ENCODE measurements at regions not wholly inside any gene's neighbourhood (a gene's known extent, or its start where the extent isn't known, plus 50 kb on each side); places are given as distances from the start of the nearest gene placed in this dataset.

DNA sequence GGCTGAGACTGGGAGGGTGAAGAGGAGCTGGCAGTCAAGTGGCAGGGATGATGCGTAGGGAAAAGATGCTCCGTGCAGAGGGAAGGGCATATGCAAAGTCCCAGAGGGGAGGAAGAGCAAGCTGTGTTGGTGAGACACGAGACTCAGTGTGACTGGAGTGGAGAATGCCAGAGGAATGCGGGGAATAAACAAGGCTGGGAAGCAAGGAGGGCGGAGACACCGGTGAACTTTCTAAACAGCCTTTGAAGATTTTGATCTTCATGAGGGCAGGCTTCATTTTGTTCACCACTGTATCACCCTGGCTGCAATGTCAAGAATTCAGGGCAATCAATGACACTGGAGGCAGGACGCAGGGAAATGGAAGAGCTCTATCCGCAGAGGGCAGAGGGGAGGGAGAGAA, 535.8 kb downstream of the FUT8 start:
- H3K4me3 ChIP-seq, result no peak overlapping the region
- no peak overlapping the region for H3K9ac ChIP-seq (ENCODE audit: control insufficient read depth, insufficient read depth, low read length)
- intact Hi-C loops (cut with micrococcal nuclease; ENCODE audit: unreplicated experiment) (no loop called here), in situ Hi-C loops (cut with MboI) (no loop called here)
- DNase-seq (ENCODE audit: low read depth, low spot score), result no peak
- H3K4me2 ChIP-seq (ENCODE audit: control insufficient read depth, insufficient read depth), result no peak overlapping the region
- POLR2A ChIA-PET, result interaction anchor here (0.7 kb wide), 1 partner anchor 1387 kb away, joined by 4 read pairs; no protein-coding TSS in a partner anchor
- no peaks in the 10 kb centered on the region for H3K36me3 ChIP-seq (ENCODE audit: control insufficient read depth in 2 of 2, insufficient read depth in 2 of 2, low read length in 1 of 2)
- H3K27ac ChIP-seq (ENCODE audit: control insufficient read depth, insufficient read depth), result no peak overlapping the region
- RAD21 ChIA-PET (ENCODE audit: unreplicated experiment), result no interaction called here
- H3K4me1 ChIP-seq (ENCODE audit: control insufficient read depth, insufficient read depth, low read length), result peaks cover 3% of the 10 kb centered on the region; the same call in 1 of the 2 replicates
- peaks cover 0 to 2% of the 10 kb centered on the region in 2 experiments; a peak in 3 of 4 replicates for H3K27me3 ChIP-seq (replicated peaks in 1 of 2; ENCODE audit: control insufficient read depth in 2 of 2, insufficient read depth in 2 of 2, low read length in 1 of 2)
- H3K9me3 ChIP-seq (replicated peaks; ENCODE audit: control insufficient read depth, insufficient read depth, low read length), result no peaks in the 10 kb centered on the region
- H3K79me2 ChIP-seq (ENCODE audit: control insufficient read depth, insufficient read depth, low read length), result no peaks in the 10 kb centered on the region
- no peak for FAIRE-seq
- no peak for ATAC-seq
- H2AFZ ChIP-seq (ENCODE audit: control insufficient read depth, low read depth, low read length), result no peak overlapping the region
- SMC1A ChIA-PET (ENCODE audit: uncharacterized antibody, unreplicated experiment), result interaction anchor here (0.9 kb wide), 1 partner anchor 26 kb away, joined by 3 read pairs; no protein-coding TSS in a partner anchor
- WGBS (ENCODE audit: insufficient coverage, insufficient replicate concordance, low lambda C conversion rate, missing lambda C conversion rate), result 55% methylated on average over 8 of the region's 8 CpGs
- CTCF ChIA-PET, result interaction anchor here (5.7 kb wide), 1 partner anchor 11 kb away, joined by 32 read pairs; no protein-coding TSS in a partner anchor
- no TSS peak for BruUV-seq (replicated peaks)
- H4K20me1 ChIP-seq (ENCODE audit: control insufficient read depth, insufficient read depth), result no peaks in the 10 kb centered on the region
- TF ChIP-seq RCOR1 (conservative IDR thresholded peaks at IDR 0.05; ENCODE audit: low read depth, low read length) (no peak), ATF7 (IDR thresholded peaks at IDR 0.05; ENCODE audit: low read depth) (no peak), EP300 (IDR thresholded peaks at IDR 0.05; ENCODE audit: borderline replicate concordance in 1 of 2, control insufficient read depth in 1 of 2, low read depth in 2 of 2, low read length in 2 of 2) (no peak), NRF1 (conservative IDR thresholded peaks at IDR 0.05; ENCODE audit: low read depth, low read length) (no peak), ASH2L (IDR thresholded peaks at IDR 0.05; ENCODE audit: borderline replicate concordance, low read depth) (no peak), SUZ12 (IDR thresholded peaks at IDR 0.05; ENCODE audit: unreplicated experiment) (no peak), JUND (IDR thresholded peaks at IDR 0.05; ENCODE audit: low read depth, low read length) (no peak), EZH2 (IDR thresholded peaks at IDR 0.05; ENCODE audit: borderline replicate concordance, control insufficient read depth, low read depth, low read length) (no peak), GABPA (IDR thresholded peaks at IDR 0.05; ENCODE audit: low read depth) (no peak), FOXK2 (IDR thresholded peaks at IDR 0.05) (no peak), ZNF217 (IDR thresholded peaks at IDR 0.05) (no peak), HDAC6 (IDR thresholded peaks at IDR 0.05; ENCODE audit: unreplicated experiment) (no peak), EGR1 (IDR thresholded peaks at IDR 0.05; ENCODE audit: borderline replicate concordance in 1 of 2, low read depth in 2 of 2, low read length in 2 of 2) (no peak), SMAD5 (IDR thresholded peaks at IDR 0.05; ENCODE audit: low read depth) (no peak), EED (IDR thresholded peaks at IDR 0.05; ENCODE audit: low read depth) (no peak)
- TF ChIP-seq, protein P1, sequence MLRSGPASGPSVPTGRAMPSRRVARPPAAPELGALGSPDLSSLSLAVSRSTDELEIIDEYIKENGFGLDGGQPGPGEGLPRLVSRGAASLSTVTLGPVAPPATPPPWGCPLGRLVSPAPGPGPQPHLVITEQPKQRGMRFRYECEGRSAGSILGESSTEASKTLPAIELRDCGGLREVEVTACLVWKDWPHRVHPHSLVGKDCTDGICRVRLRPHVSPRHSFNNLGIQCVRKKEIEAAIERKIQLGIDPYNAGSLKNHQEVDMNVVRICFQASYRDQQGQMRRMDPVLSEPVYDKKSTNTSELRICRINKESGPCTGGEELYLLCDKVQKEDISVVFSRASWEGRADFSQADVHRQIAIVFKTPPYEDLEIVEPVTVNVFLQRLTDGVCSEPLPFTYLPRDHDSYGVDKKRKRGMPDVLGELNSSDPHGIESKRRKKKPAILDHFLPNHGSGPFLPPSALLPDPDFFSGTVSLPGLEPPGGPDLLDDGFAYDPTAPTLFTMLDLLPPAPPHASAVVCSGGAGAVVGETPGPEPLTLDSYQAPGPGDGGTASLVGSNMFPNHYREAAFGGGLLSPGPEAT (IDR thresholded peaks at IDR 0.05; ENCODE audit: low read depth), result no peak
- TF ChIP-seq, protein P2, sequence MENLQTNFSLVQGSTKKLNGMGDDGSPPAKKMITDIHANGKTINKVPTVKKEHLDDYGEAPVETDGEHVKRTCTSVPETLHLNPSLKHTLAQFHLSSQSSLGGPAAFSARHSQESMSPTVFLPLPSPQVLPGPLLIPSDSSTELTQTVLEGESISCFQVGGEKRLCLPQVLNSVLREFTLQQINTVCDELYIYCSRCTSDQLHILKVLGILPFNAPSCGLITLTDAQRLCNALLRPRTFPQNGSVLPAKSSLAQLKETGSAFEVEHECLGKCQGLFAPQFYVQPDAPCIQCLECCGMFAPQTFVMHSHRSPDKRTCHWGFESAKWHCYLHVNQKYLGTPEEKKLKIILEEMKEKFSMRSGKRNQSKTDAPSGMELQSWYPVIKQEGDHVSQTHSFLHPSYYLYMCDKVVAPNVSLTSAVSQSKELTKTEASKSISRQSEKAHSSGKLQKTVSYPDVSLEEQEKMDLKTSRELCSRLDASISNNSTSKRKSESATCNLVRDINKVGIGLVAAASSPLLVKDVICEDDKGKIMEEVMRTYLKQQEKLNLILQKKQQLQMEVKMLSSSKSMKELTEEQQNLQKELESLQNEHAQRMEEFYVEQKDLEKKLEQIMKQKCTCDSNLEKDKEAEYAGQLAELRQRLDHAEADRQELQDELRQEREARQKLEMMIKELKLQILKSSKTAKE (IDR thresholded peaks at IDR 0.05; ENCODE audit: low read depth, poor library complexity, severe bottlenecking), result no peak
- TF ChIP-seq, protein P3, sequence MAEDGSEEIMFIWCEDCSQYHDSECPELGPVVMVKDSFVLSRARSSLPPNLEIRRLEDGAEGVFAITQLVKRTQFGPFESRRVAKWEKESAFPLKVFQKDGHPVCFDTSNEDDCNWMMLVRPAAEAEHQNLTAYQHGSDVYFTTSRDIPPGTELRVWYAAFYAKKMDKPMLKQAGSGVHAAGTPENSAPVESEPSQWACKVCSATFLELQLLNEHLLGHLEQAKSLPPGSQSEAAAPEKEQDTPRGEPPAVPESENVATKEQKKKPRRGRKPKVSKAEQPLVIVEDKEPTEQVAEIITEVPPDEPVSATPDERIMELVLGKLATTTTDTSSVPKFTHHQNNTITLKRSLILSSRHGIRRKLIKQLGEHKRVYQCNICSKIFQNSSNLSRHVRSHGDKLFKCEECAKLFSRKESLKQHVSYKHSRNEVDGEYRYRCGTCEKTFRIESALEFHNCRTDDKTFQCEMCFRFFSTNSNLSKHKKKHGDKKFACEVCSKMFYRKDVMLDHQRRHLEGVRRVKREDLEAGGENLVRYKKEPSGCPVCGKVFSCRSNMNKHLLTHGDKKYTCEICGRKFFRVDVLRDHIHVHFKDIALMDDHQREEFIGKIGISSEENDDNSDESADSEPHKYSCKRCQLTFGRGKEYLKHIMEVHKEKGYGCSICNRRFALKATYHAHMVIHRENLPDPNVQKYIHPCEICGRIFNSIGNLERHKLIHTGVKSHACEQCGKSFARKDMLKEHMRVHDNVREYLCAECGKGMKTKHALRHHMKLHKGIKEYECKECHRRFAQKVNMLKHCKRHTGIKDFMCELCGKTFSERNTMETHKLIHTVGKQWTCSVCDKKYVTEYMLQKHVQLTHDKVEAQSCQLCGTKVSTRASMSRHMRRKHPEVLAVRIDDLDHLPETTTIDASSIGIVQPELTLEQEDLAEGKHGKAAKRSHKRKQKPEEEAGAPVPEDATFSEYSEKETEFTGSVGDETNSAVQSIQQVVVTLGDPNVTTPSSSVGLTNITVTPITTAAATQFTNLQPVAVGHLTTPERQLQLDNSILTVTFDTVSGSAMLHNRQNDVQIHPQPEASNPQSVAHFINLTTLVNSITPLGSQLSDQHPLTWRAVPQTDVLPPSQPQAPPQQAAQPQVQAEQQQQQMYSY (CRISPR knock-in tag; IDR thresholded peaks at IDR 0.05), result no peak

Measured in GM12878 (cell line).